Fibroblast of lung (primary cell): ENCODE measurements at regions not wholly inside any gene's neighbourhood (a gene's known extent, or its start where the extent isn't known, plus 50 kb on each side); places are given as distances from the start of the nearest gene placed in this dataset.

Experiments
- DNase-seq, 2 donors: peaks; one replicate each; pipeline versions ENCODE4 v3.0.0 to v3.0.0-alpha.2; 2010; ENCODE audit warnings: low read depth in 2 of 2
- H2AFZ ChIP-seq: 2 replicates; pipeline ENCODE4 v1.5.1; 2012; ENCODE audit warnings: low read length, control low read depth, inconsistent platforms
- H3K27ac ChIP-seq: 2 replicates; pipeline ENCODE4 v1.5.1; 2011; ENCODE audit warnings: low read length, control low read depth; ENCODE audit not compliant: insufficient read depth
- H3K27me3 ChIP-seq: 2 replicates; pipeline ENCODE4 v1.5.1; 2011; ENCODE audit warnings: mild to moderate bottlenecking, low read length; ENCODE audit not compliant: control insufficient read depth, insufficient read depth
- H3K36me3 ChIP-seq: 2 replicates; pipeline ENCODE4 v1.5.1; 2011; ENCODE audit warnings: low read length; ENCODE audit not compliant: control insufficient read depth, insufficient read depth
- H3K4me1 ChIP-seq: 2 replicates; pipeline ENCODE4 v1.5.1; 2011; ENCODE audit warnings: low read length; ENCODE audit not compliant: control insufficient read depth, insufficient read depth; ENCODE audit errors: extremely low read depth
- H3K4me2 ChIP-seq: 2 replicates; pipeline ENCODE4 v1.5.1; 2011; ENCODE audit warnings: low read length, control low read depth; ENCODE audit not compliant: insufficient read depth; ENCODE audit errors: extremely low read depth
- H3K4me3 ChIP-seq, 4 experiments: fragments of 200-600 bp in 1 of 4; sonication (generic) in 1 of 4; replicated peaks in 1 of 4; 2 replicates each; pipeline ENCODE4 v1.5.1; 2011 to 2016; ENCODE audit warnings: low read length in 4 of 4, low read depth in 3 of 4, mild to moderate bottlenecking in 3 of 4, control low read depth in 2 of 4, inconsistent platforms in 1 of 4, mixed read lengths in 1 of 4; ENCODE audit not compliant: insufficient read depth in 1 of 4; ENCODE audit errors: control extremely low read depth in 1 of 4
- H3K79me2 ChIP-seq: 2 replicates; pipeline ENCODE4 v1.5.1; 2012; ENCODE audit warnings: mild to moderate bottlenecking, low read length, inconsistent platforms; ENCODE audit not compliant: control insufficient read depth, insufficient read depth
- H3K9ac ChIP-seq: 2 replicates; pipeline ENCODE4 v1.5.1; 2011; ENCODE audit warnings: mild to moderate bottlenecking, low read length, control low read depth; ENCODE audit not compliant: insufficient read depth
- H3K9me3 ChIP-seq: 2 replicates; pipeline ENCODE4 v1.5.1; 2012; ENCODE audit warnings: low read depth, low read length; ENCODE audit not compliant: control insufficient read depth, insufficient read depth
- H4K20me1 ChIP-seq: 2 replicates; pipeline ENCODE4 v1.5.1; 2011; ENCODE audit warnings: low read length; ENCODE audit not compliant: control insufficient read depth, insufficient read depth; ENCODE audit errors: extremely low read depth
- EZH2 ChIP-seq: IDR thresholded peaks from 2 replicates; pipeline ENCODE4 v1.5.1; 2012; ENCODE audit warnings: low read length, control low read depth, mild to moderate bottlenecking; ENCODE audit errors: missing control alignments
- TF ChIP-seq, protein P1 (sequence below), 2 donors: IDR thresholded peaks in 1 of 2; conservative IDR thresholded peaks in 1 of 2; 1 replicate in 1 of 2; 2 replicates in 1 of 2; pipeline ENCODE4 v1.5.1; 2011 to 2012; ENCODE audit warnings: low read length in 2 of 2, control low read depth in 1 of 2, inconsistent platforms in 1 of 2, low read depth in 1 of 2, mild to moderate bottlenecking in 1 of 2

DNA sequence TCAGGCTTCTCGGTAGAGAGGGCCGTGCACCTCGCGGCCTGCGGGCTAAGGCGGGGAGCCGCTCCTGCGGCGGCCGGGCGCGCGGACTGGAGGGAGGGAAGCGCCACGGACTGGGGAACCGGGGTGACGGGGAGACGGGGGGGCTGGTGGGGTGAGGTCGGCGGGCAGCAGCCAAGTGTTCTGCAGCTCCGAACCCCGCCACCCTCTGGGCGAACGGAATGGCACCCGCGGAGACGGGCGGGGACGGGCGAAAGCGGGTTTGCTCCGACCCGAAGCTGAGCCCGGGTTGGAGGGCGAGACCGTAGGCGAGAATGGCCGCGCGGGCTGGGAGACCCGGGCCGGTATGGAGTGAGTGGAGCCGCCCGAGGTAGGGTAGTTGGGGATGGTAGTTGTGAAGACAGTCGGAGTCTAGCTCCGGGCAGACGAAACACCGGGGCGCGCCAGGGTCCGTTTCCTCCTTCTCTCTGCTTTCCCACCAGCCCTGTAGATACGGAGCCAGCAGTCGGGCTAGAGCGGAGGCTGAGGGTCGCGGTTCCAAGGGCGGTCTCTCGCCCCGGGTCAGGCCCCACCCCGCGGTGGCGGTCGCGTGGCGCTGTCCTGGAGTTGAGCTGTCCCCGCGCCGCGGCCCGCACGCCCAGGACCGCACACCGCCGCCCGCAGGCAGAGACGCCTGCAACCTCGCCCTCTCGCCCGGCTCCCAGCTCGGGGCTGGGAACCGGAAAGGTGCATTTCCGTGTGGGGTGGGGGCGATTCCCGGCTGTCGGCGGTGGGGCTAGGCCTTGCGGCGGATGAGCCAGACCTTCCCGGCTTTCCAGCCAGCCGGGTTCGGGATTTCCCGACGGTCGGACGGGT is 160.3 kb upstream of the SIX2 start:
- Histone ChIP-seq H3K9ac (no peak overlapping the region), H3K79me2 (no peaks in the 10 kb centered on the region), H2AFZ (peak overlapping the region; percentile 36), H3K27me3 (peaks cover 36% of the 10 kb centered on the region), H3K9me3 (no peaks in the 10 kb centered on the region), H3K27ac (no peak overlapping the region), H3K4me2 (peak overlapping the region; percentile 77), H3K4me1 (peaks cover 5% of the 10 kb centered on the region), H4K20me1 (no peaks in the 10 kb centered on the region), H3K4me3 (peak overlapping the region; percentile 23 to 40 (median 37)), H3K36me3 (no peaks in the 10 kb centered on the region)
- no peak for DNase-seq
- TF ChIP-seq EZH2, result peak; percentile 83
- TF ChIP-seq, protein P1, sequence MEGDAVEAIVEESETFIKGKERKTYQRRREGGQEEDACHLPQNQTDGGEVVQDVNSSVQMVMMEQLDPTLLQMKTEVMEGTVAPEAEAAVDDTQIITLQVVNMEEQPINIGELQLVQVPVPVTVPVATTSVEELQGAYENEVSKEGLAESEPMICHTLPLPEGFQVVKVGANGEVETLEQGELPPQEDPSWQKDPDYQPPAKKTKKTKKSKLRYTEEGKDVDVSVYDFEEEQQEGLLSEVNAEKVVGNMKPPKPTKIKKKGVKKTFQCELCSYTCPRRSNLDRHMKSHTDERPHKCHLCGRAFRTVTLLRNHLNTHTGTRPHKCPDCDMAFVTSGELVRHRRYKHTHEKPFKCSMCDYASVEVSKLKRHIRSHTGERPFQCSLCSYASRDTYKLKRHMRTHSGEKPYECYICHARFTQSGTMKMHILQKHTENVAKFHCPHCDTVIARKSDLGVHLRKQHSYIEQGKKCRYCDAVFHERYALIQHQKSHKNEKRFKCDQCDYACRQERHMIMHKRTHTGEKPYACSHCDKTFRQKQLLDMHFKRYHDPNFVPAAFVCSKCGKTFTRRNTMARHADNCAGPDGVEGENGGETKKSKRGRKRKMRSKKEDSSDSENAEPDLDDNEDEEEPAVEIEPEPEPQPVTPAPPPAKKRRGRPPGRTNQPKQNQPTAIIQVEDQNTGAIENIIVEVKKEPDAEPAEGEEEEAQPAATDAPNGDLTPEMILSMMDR (conservative IDR thresholded peaks at IDR 0.05 in 1 of 2, IDR thresholded peaks at IDR 0.05 in 1 of 2; ENCODE audit: low read depth in 1 of 2, low read length in 2 of 2), result no peak

DNA sequence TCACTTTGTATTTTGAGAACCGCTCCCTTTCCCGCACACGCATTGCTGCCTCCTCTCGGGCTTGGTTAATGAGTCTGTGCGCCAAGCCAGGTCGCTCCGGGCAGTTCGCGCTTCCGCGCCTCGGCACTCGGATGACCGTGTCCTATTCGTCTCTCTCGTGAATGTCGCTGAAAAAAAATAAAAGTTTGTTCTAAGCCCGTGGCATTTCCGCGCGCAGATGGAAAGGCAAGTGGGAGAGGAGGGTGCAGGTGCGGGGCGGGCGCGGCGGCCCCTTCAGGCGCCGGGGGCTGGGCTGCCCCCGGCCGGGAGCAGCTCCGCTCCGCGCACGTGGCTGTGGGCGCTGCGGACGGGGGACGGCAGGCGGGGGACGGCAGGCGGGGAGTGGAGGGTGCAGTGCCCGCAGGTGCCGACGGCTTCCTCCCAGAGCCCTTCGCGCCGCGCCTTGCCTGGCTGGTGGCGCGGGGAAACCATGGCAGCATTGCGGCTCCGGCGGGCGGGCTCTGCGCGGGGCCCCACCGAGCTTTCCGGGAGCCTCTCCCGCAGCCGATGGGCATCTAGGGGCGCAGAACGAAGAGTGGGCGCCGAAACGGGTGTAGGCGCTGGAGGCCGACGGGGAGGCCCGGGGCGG is 159.6 kb upstream of the SIX2 start:
- TF ChIP-seq EZH2, result peak; percentile 95
- TF ChIP-seq, protein P1 (conservative IDR thresholded peaks at IDR 0.05 in 1 of 2, IDR thresholded peaks at IDR 0.05 in 1 of 2; ENCODE audit: low read depth in 1 of 2, low read length in 2 of 2), result peak in 1 of 2 donors; percentile 7
- no peaks in the 10 kb centered on the region for H3K79me2 ChIP-seq
- no peaks in the 10 kb centered on the region for H4K20me1 ChIP-seq
- no peak for DNase-seq
- no peaks in the 10 kb centered on the region for H3K9me3 ChIP-seq
- no peak overlapping the region for H3K9ac ChIP-seq
- no peaks in the 10 kb centered on the region for H3K36me3 ChIP-seq
- peak overlapping the region; percentile 63 for H3K4me2 ChIP-seq
- H3K4me1 ChIP-seq, result peaks cover 3% of the 10 kb centered on the region
- H3K27me3 ChIP-seq, result peaks cover 39% of the 10 kb centered on the region
- no peak overlapping the region for H2AFZ ChIP-seq
- peak overlapping the region in 3 of 4 experiments; percentile 5 to 39 (median 35) for H3K4me3 ChIP-seq
- no peak overlapping the region for H3K27ac ChIP-seq

DNA sequence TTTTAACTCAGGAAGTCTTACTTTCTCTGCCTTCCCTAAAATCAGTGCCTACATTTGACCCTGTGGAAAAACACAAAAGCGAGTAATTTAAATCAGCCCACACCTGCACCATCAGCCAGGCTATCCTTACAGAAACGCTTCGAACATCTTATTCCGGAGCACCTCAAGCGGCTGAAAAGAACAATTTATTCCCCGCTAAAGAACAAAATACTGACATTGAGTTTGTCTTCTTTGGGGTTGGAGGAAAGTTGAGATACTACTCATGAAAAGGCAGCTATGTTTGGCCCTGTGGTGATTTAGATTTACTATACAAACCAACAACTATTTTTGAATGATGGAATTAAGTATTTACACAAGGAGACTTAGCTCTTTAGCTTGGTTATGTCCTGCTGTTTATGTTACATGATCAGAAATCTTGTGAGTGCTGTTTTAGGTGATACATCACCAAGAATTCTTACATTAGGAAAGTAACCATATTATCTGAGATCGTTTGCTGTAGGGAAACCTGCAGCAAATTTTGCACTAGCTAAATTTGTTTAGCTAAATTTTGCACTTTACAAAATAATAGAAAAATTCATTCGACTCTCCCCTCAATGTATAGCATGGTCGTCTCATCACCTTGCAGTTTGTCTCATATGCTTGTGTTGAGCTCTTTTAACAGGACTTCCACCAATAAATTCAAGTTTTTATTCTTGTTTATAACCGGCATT is 158.8 kb upstream of the SIX2 start:
- H3K36me3 ChIP-seq, result no peaks in the 10 kb centered on the region
- no peak for TF ChIP-seq EZH2
- TF ChIP-seq, protein P1 (conservative IDR thresholded peaks at IDR 0.05 in 1 of 2, IDR thresholded peaks at IDR 0.05 in 1 of 2; ENCODE audit: low read depth in 1 of 2, low read length in 2 of 2), result no peak
- no peak overlapping the region for H3K9ac ChIP-seq
- no peak overlapping the region for H3K27ac ChIP-seq
- no peaks in the 10 kb centered on the region for H3K79me2 ChIP-seq
- H3K4me2 ChIP-seq, result no peak overlapping the region
- H3K4me3 ChIP-seq, result peak overlapping the region in 1 of 4 experiments; percentile 35
- no peak for DNase-seq
- peaks cover 2% of the 10 kb centered on the region for H3K4me1 ChIP-seq
- H3K27me3 ChIP-seq, result peaks cover 44% of the 10 kb centered on the region
- H3K9me3 ChIP-seq, result no peaks in the 10 kb centered on the region
- no peaks in the 10 kb centered on the region for H4K20me1 ChIP-seq
- no peak overlapping the region for H2AFZ ChIP-seq
